HL-60 (cell line): ENCODE measurements at regions not wholly inside any gene's neighbourhood (a gene's known extent, or its start where the extent isn't known, plus 50 kb on each side); places are given as distances from the start of the nearest gene placed in this dataset.

Source experiments
- GABPA ChIP-seq: IDR thresholded peaks from 2 replicates; pipeline ENCODE4 v1.6.1; 2012; ENCODE audit warnings: low read depth
- POLR2AphosphoS5 ChIP-seq: IDR thresholded peaks from 2 replicates; pipeline ENCODE4 v1.6.1; 2012; ENCODE audit warnings: low read depth
- SPI1 ChIP-seq: IDR thresholded peaks from 2 replicates; pipeline ENCODE4 v1.6.1; 2012; ENCODE audit warnings: low read depth, mild to moderate bottlenecking, borderline replicate concordance
- TF ChIP-seq, protein P1 (sequence below): IDR thresholded peaks from one replicate; pipeline ENCODE4 v1.5.1; 2011; ENCODE audit warnings: low read length, control low read depth, inconsistent platforms; ENCODE audit not compliant: insufficient read depth
- TF ChIP-seq, protein P2 (sequence below): IDR thresholded peaks from 2 replicates; pipeline ENCODE4 v1.6.1; 2012; ENCODE audit warnings: low read depth; ENCODE audit not compliant: insufficient replicate concordance

DNA sequence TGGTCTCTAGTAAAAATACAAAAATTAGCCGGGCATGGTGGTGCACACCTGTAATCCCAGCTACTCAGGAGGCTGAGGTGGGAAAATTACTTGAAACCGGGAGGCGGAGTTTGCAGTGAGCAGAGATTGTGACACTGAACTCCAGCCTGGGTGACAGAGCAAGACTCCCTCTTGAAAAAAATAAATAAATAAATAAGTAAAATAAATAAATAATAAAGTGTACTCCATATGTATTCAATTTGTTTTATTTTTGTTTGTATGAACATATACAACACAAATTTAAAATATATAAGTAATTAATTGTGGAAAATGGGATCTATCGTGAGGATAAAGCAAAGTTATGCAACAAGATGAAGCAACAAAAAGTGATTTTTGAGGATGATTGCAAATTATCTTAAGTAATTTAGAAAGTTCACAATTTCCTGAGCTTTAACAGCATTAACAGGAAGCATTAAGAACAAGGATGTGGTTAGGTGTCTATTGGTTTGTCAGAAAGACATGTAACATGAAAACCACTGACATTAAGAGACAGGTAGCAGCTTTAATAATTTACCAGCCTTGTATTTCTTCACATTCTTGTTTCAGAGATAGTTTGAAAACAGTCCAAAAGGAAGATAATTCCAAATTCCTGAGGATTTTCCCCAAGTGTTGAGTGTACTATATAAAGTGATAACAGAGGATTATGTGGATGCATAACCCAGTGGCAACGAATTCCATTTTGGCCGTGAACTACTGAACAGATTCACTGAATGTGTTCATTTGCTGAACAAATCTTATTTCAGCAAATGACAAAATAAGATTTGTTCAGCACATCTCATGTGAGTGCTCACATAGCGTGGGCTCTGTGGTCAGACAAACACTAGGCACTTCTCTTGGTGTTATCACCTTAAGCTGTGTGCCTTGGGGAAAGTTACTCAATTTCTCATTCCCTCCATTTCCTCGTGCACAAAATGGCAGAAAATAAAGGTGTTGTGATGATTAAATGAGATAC, 68.6 kb upstream of the RESF1 start:
- TF ChIP-seq, protein P1, sequence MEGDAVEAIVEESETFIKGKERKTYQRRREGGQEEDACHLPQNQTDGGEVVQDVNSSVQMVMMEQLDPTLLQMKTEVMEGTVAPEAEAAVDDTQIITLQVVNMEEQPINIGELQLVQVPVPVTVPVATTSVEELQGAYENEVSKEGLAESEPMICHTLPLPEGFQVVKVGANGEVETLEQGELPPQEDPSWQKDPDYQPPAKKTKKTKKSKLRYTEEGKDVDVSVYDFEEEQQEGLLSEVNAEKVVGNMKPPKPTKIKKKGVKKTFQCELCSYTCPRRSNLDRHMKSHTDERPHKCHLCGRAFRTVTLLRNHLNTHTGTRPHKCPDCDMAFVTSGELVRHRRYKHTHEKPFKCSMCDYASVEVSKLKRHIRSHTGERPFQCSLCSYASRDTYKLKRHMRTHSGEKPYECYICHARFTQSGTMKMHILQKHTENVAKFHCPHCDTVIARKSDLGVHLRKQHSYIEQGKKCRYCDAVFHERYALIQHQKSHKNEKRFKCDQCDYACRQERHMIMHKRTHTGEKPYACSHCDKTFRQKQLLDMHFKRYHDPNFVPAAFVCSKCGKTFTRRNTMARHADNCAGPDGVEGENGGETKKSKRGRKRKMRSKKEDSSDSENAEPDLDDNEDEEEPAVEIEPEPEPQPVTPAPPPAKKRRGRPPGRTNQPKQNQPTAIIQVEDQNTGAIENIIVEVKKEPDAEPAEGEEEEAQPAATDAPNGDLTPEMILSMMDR, result no peak
- TF ChIP-seq POLR2AphosphoS5 (no peak), SPI1 (no peak), GABPA (no peak)
- TF ChIP-seq, protein P2, sequence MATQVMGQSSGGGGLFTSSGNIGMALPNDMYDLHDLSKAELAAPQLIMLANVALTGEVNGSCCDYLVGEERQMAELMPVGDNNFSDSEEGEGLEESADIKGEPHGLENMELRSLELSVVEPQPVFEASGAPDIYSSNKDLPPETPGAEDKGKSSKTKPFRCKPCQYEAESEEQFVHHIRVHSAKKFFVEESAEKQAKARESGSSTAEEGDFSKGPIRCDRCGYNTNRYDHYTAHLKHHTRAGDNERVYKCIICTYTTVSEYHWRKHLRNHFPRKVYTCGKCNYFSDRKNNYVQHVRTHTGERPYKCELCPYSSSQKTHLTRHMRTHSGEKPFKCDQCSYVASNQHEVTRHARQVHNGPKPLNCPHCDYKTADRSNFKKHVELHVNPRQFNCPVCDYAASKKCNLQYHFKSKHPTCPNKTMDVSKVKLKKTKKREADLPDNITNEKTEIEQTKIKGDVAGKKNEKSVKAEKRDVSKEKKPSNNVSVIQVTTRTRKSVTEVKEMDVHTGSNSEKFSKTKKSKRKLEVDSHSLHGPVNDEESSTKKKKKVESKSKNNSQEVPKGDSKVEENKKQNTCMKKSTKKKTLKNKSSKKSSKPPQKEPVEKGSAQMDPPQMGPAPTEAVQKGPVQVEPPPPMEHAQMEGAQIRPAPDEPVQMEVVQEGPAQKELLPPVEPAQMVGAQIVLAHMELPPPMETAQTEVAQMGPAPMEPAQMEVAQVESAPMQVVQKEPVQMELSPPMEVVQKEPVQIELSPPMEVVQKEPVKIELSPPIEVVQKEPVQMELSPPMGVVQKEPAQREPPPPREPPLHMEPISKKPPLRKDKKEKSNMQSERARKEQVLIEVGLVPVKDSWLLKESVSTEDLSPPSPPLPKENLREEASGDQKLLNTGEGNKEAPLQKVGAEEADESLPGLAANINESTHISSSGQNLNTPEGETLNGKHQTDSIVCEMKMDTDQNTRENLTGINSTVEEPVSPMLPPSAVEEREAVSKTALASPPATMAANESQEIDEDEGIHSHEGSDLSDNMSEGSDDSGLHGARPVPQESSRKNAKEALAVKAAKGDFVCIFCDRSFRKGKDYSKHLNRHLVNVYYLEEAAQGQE, result no peak
